Esophagus (tissue), 2 donors: ENCODE measurements at regions not wholly inside any gene's neighbourhood (a gene's known extent, or its start where the extent isn't known, plus 50 kb on each side); places are given as distances from the start of the nearest gene placed in this dataset.

Experiments used
- H3K27ac ChIP-seq, 2 donors: one replicate each; pipeline ENCODE4 v1.5.1; 2013; ENCODE audit warnings: low read depth in 2 of 2, mild to moderate bottlenecking in 2 of 2, inconsistent platforms in 1 of 2, low read length in 1 of 2, moderate library complexity in 1 of 2
- H3K27me3 ChIP-seq, 2 donors: one replicate each; pipeline ENCODE4 v1.6.1; 2013; ENCODE audit warnings: low read length in 2 of 2, control low read depth in 1 of 2, mild to moderate bottlenecking in 1 of 2; ENCODE audit not compliant: insufficient read depth in 2 of 2, control insufficient read depth in 1 of 2
- H3K36me3 ChIP-seq, 2 donors: one replicate each; pipeline ENCODE4 v1.6.1; 2013; ENCODE audit warnings: low read length in 1 of 2; ENCODE audit not compliant: control insufficient read depth in 2 of 2, insufficient read depth in 2 of 2
- H3K4me1 ChIP-seq, 2 donors: one replicate each; pipeline ENCODE4 v1.6.1; 2013; ENCODE audit warnings: low read length in 1 of 2; ENCODE audit not compliant: control insufficient read depth in 2 of 2, insufficient read depth in 2 of 2
- H3K4me3 ChIP-seq, 2 donors: one replicate each; pipeline ENCODE4 v1.5.1; 2013; ENCODE audit warnings: low read length in 2 of 2, mild to moderate bottlenecking in 2 of 2, low read depth in 1 of 2, moderate library complexity in 1 of 2
- H3K9me3 ChIP-seq, 2 donors: one replicate each; pipeline ENCODE4 v1.6.1; 2013; ENCODE audit warnings: mild to moderate bottlenecking in 2 of 2, low read depth in 1 of 2, low read length in 1 of 2, moderate library complexity in 1 of 2; ENCODE audit not compliant: control insufficient read depth in 2 of 2, insufficient read depth in 1 of 2
- WGBS, 2 donors: extraction: QIAGEN DNeasy Blood & Tissue Kit; methylation state at CpG; one replicate each; pipeline ENCODE4 v1.1.7; 2013; 5-methylcytosine and 5-hydroxymethylcytosine counted together
- donor health status: healthy with polysubstance abuse.
- donor health status: Bipolar disorder and iron deficiency.

DNA sequence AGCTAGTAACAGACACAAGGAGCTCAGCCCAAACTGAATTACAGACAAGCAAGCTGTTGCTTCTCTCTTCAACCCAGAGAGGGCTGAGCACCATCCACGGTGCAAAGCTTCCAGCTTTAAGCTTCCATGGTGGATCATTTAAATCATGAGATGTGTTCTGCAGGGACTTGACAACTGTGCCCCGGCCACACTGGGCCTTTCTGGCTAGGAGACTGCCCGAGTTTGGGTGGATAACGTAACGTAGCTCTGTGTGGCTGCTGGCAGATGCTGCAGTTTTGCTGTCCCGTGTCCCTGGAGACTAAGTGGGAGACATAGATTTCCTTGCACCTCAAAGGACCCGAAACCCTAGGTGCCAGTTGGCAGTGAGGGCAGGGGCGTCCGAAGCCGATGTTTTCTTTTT lies 234.0 kb downstream of the IRX2 start:
- H3K36me3 ChIP-seq: no peaks in the 10 kb centered on the region
- 84 to 86% methylated on average over 10 of the region's 10 CpGs for WGBS, 2 donors
- no peaks in the 10 kb centered on the region for H3K4me1 ChIP-seq
- no peak overlapping the region for H3K4me3 ChIP-seq
- no peak overlapping the region for H3K27ac ChIP-seq
- no peaks in the 10 kb centered on the region for H3K27me3 ChIP-seq
- H3K9me3 ChIP-seq: peaks cover 0 to 3% of the 10 kb centered on the region in 2 donors

DNA sequence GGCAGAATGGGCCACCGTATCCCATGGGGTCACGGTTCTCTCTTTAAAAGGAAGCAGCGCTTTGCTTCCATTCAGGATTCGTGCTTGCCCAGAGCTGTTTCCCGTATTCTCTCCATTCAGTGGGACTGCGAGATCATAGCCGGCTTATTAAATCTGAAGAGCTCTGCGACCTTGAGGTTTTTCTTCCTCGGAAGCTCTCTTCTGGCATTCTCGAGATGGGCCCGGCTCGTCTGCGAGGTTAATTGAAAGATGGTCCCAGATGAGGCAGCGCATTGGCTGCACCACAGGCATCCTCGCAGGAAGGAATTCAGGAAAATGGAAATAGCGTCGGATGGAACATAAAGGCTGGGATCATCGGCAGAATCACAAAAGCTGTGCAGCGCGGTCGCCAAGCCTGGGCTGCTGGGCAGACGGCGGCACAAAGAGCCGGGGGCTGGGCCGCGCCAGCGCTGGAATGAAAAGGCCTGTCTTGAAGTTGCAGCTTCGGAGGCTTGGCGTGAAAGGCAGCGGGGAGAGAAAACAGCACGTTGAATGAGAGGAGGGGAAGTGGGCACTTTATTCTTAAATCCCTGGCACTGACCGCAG lies 236.2 kb downstream of the IRX2 start:
- Histone ChIP-seq H3K4me3 (no peak overlapping the region), H3K27me3 (no peaks in the 10 kb centered on the region), H3K4me1 (no peaks in the 10 kb centered on the region), H3K27ac (no peak overlapping the region), H3K9me3 (peaks cover 0 to 3% of the 10 kb centered on the region in 2 donors), H3K36me3 (no peaks in the 10 kb centered on the region)
- 83 to 85% methylated on average over 32 of the region's 32 CpGs for WGBS, 2 donors

DNA sequence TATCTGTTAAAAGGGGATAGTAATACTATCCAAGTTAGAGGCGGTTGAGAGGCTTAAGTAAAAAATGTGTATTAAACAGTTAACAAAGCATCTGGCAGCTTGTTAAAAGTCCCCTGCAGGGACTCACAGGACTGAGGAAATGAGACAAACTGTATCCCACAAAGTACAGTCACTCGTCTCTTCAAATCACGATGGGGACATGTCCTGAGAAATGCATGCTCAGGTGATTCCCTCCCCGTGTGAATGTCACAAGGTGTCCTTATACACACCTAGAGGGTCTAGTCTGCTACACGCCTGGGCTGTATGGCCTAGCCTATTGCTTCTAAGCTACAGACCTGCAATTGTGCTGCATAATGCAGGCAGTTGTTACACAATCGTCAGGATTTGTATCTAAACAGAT lies 237.0 kb downstream of the IRX2 start:
- Histone ChIP-seq H3K4me1 (no peaks in the 10 kb centered on the region), H3K4me3 (no peak overlapping the region), H3K27ac (no peak overlapping the region), H3K36me3 (no peaks in the 10 kb centered on the region), H3K9me3 (peaks cover 0 to under 1% of the 10 kb centered on the region in 2 donors), H3K27me3 (no peaks in the 10 kb centered on the region)
- WGBS, 2 donors: 77 to 83% methylated on average over 6 of the region's 6 CpGs

DNA sequence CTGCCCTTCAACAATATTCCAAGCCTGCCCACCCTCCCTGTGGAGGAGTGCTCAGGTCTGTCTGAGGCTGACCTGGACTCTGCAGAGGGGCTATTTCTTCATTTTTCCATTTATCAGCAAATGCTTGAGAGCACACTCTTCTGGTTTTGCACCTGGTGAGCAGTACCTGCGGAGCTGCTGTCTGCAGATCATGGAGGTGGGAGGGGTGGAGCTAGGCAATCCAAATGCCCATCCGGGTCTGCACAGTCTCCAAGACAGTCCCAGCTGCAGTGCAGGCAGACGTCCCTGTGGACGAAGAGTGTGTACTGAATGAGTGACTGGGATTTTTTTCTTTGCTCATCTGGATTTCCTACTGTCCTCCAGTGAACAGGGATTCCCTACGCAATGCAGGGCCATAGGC lies 239.8 kb downstream of the IRX2 start:
- Histone ChIP-seq H3K4me1 (no peaks in the 10 kb centered on the region), H3K4me3 (no peak overlapping the region), H3K27me3 (no peaks in the 10 kb centered on the region), H3K36me3 (no peaks in the 10 kb centered on the region), H3K9me3 (no peaks in the 10 kb centered on the region), H3K27ac (no peak overlapping the region)
- 79 to 85% methylated on average over 5 of the region's 5 CpGs for WGBS, 2 donors

DNA sequence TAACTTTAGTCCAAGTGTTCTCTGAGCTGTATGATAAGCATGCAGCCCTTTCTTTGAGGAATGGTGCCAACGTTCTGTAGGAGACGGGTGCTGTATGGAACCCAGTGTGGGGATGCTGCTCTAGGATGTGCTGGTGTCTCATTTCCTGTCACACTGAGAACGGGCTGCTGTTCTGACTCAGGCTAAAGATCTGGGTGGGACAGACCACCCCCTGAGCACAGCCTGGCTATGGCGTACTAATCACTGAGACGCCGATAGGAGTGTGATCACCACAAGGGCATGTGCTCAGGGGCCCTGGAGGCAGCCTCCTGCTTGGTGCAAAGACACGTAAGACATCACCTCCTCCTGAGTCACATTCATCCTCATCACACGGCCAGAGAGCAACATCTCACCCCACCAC lies 240.4 kb downstream of the IRX2 start:
- Histone ChIP-seq H3K9me3 (no peaks in the 10 kb centered on the region), H3K4me1 (no peaks in the 10 kb centered on the region), H3K36me3 (no peaks in the 10 kb centered on the region), H3K27me3 (no peaks in the 10 kb centered on the region), H3K27ac (no peak overlapping the region), H3K4me3 (no peak overlapping the region)
- 83% methylated on average over 8 of the region's 8 CpGs for WGBS, 2 donors

DNA sequence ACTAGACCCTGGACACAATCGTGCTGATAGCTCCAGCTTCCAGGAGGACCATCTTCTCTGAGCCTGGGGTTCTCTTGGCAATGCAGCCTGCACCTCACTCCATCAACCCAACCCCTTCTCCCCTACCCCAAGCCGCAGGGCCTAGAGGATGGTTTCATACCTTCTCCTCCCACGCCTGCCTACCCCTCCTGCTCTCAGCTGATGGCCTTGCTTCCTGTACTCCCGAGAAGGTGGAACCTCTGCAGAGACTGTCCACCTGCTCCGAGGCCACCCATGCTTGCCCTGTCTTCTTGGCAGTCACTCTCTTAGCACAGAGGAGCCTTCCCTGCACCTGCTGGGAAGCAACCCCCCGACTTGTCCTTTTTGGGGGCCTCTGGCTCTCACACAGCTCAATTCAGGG lies 241.9 kb downstream of the IRX2 start:
- WGBS, 2 donors: 68 to 77% methylated on average over 6 of the region's 6 CpGs
- Histone ChIP-seq H3K36me3 (no peaks in the 10 kb centered on the region), H3K27ac (no peak overlapping the region), H3K9me3 (no peaks in the 10 kb centered on the region), H3K4me3 (no peak overlapping the region), H3K27me3 (no peaks in the 10 kb centered on the region), H3K4me1 (no peaks in the 10 kb centered on the region)

DNA sequence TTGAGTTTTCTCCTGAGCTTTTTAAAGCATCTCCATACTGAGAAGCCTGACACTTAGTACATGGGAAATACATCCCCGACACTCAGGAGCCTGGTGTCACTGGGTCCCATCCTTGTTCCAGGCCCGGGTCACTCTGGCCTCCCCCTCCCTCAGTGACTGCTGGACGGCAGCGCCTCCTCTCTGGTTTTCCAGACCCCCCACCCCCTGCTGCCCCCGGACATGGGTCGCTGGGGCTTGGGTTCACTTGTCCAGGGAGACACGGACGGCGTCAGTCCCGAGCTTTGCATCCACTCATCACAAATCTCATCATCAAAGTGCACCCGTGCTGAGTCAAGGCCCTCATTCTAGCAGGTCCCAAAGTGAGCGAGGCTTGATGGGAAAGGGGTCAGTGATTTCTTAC lies 243.0 kb downstream of the IRX2 start:
- H3K4me1 ChIP-seq: no peaks in the 10 kb centered on the region
- H3K36me3 ChIP-seq: no peaks in the 10 kb centered on the region
- 88 to 92% methylated on average over 12 of the region's 12 CpGs for WGBS, 2 donors
- H3K27ac ChIP-seq: no peak overlapping the region
- no peak overlapping the region for H3K4me3 ChIP-seq
- H3K27me3 ChIP-seq: no peaks in the 10 kb centered on the region
- peaks cover 0 to 2% of the 10 kb centered on the region in 2 donors for H3K9me3 ChIP-seq

DNA sequence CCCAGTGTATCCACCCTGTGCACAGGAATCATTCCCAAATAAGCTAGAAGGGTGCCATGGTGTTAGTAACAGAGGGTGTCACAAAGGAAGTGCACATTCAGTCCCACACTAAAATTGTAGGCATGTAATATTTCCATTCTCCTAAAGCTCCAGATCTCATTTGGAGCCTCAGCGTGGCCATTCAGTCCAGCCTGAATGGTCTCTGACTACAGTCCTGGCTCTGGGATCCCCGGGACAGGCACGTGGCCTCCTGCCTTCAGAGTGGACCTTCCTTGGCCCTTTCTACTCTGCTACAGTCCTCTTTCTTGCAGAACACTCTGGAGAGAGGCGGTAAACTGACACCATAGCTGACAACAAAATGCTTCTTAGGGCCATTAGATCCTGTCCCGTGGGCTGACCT lies 243.9 kb downstream of the IRX2 start:
- H3K36me3 ChIP-seq: no peaks in the 10 kb centered on the region
- no peak overlapping the region for H3K4me3 ChIP-seq
- H3K9me3 ChIP-seq: peaks cover 0 to 3% of the 10 kb centered on the region in 2 donors
- H3K27me3 ChIP-seq: no peaks in the 10 kb centered on the region
- no peak overlapping the region for H3K27ac ChIP-seq
- no peaks in the 10 kb centered on the region for H3K4me1 ChIP-seq
- WGBS, 2 donors: 79% methylated on average over 5 of the region's 5 CpGs

DNA sequence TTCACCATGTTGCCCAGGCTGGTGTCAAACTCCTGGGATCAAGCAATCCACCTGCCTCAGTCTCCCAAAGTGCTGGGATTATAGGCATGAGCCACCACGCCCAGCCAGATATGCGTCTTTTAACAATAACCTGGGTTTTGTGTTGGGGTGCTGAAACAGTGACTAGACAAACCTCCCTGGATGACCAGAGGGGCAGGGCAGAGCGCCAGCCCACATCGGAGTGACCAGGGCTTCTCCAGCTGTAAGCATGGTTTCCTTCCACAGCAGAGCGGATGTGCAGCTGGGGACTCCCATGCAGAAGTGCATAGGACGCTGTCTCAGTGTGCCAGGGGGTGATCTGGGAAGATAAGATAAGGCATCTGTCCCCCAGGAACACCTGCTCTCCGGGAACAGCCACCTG lies 244.9 kb downstream of the IRX2 start:
- 75 to 82% methylated on average over 7 of the region's 7 CpGs for WGBS, 2 donors
- Histone ChIP-seq H3K4me1 (no peaks in the 10 kb centered on the region), H3K4me3 (no peak overlapping the region), H3K27ac (no peak overlapping the region), H3K27me3 (no peaks in the 10 kb centered on the region), H3K9me3 (peaks cover 0 to 3% of the 10 kb centered on the region in 2 donors), H3K36me3 (no peaks in the 10 kb centered on the region)

DNA sequence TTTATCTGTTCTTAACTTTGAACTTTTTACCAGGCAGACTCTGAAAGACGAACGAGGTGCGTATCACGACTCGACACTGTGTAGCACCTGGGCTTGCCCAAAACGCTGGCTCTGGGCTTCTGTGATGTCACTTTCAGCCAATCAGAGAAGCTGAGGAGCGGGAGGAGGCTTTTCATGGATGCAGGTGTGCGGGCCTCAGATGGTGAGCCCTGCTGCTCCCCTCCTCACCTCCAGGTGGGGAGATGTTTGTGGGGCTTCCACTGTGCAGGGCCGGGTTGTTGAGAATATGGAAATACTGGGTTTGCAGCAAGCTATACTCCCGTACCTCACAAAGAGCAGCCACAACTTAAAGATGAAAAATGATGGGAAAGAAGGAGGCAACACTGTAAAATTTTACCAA lies 246.3 kb downstream of the IRX2 start:
- Histone ChIP-seq H3K4me1 (no peaks in the 10 kb centered on the region), H3K9me3 (peaks cover 0 to 3% of the 10 kb centered on the region in 2 donors), H3K4me3 (no peak overlapping the region), H3K27ac (no peak overlapping the region), H3K27me3 (no peaks in the 10 kb centered on the region), H3K36me3 (no peaks in the 10 kb centered on the region)
- 74 to 78% methylated on average over 10 of the region's 10 CpGs for WGBS, 2 donors
